ENCODE measurements at regions not wholly inside any gene's neighbourhood (a gene's known extent, or its start where the extent isn't known, plus 50 kb on each side); places are given as distances from the start of the nearest gene placed in this dataset.

DNA sequence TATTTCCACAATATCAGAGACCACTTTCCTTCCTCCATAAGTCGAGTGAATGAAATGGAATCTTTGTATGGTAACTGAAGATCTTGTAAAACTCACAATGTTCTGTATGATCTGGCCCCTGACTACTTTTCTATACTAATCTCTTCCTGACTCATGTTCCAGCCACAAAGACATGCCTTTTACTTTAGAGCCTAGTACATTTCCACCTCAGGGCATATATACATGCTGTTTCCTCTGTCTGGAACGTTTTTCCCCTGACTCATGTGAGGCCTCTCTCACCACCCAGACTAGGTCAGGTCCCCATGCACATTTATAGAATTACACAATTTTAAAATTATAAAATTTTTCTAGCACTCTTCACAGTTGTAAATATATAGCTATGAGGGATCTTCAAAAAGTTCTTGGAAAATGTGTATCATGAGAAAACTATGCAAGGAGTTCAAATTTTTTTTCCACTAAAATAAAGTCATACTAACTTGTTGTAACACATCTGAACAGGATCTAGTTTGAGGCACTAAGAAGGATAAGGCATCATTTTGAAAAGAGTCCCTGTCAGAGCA lies 208.8 kb downstream of the SH2D1A start:
- no peak overlapping the region for H3K27ac Mint-ChIP-seq
- H3K4me1 Mint-ChIP-seq, result no peaks in the 10 kb centered on the region

DNA sequence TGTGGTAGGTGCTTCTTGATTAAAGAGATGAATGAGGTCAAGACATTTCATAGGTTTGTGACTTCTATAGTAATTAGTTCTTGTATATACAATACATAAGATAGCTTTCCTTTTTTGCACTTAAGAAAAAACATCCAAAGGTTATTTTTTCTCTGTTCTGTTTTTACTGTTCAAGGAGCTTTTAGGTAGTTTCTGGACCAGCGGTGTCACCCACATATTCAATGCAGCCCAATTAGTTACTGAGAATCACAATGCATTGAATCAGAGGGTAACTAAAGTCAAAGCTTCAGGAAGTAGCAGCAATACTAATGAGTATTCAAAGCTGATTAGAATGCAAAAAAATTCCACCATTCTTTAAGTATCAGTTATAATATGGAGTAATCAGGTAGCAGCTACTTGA lies 211.6 kb downstream of the SH2D1A start:
- Mint-ChIP-seq H3K27me3 (ENCODE audit: low read depth in 3 of 3) (no peaks in the 10 kb centered on the region), H3K9me3 (no peaks in the 10 kb centered on the region), H3K4me1 (no peaks in the 10 kb centered on the region), H3K4me3 (no peak overlapping the region), H3K36me3 (peaks cover 0 to 21% (median 0%) of the 10 kb centered on the region in 3 donors), H3K27ac (no peak overlapping the region)
- no peak for DNase-seq

More for the DNA sequence above, 208.8 kb downstream of the SH2D1A start:
- H3K9me3 Mint-ChIP-seq, result no peaks in the 10 kb centered on the region
- no peak for DNase-seq
- peaks cover 0 to 5% (median 0%) of the 10 kb centered on the region in 3 donors for H3K27me3 Mint-ChIP-seq (ENCODE audit: low read depth in 3 of 3)
- peaks cover 0 to 26% (median 0%) of the 10 kb centered on the region in 3 donors for H3K36me3 Mint-ChIP-seq
- H3K4me3 Mint-ChIP-seq, result no peak overlapping the region

DNA sequence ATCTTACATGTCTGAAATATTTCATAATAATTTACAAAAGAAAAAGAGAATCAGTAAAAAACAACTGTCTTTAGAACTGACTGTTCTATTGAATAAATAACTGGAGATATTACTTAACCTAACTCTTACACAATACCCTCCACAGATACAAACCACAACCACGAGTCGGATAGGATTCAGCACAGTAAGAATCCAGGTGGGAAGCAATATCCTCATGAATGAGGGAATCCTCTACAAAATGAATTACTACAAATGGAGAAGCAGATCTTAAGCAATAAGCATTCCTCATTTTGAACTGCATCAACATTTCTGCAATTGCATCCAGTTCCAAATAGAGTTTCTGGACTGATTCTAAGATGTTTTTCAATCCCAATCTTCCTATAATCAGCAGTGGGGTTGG lies 227.1 kb downstream of the SH2D1A start:
- Mint-ChIP-seq H3K4me1 (no peaks in the 10 kb centered on the region), H3K4me3 (no peak overlapping the region)

DNA sequence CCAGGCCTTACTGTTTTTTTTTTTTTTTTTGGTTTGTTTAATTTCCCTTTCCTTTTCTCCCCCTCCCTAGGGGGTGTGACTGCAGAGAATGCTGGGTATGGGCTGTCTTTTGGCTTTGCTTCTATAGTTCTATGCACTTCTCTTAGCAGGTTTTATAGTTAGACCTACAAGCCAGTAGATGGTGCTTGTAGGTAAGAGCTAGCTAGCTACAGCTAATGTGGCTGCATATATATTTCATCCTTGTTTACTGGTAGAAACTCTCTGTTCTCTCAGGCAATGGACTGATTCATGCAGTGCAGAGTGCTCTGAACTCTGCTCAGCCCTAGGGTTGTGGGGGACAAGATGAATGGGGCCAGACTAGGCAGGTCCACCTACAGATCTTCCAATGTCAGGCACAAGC lies 246.4 kb downstream of the SH2D1A start:
- peaks cover 0 to 12% (median 0%) of the 10 kb centered on the region in 6 donors for H3K9me3 Mint-ChIP-seq
- DNase-seq, result no peak

More for the DNA sequence above, 227.1 kb downstream of the SH2D1A start:
- Mint-ChIP-seq H3K9me3 (peaks cover 0 to 1% (median 0%) of the 10 kb centered on the region in 6 donors), H3K27me3 (ENCODE audit: low read depth in 3 of 3) (peaks cover 1 to 6% (median 2%) of the 10 kb centered on the region in 3 donors), H3K36me3 (no peaks in the 10 kb centered on the region), H3K27ac (no peak overlapping the region)
- no peak for DNase-seq

GRCh38 chrX:124594017-124594651 lies 247.8 kb downstream of the SH2D1A start:
- Mint-ChIP-seq H3K27ac (no peak overlapping the region), H3K4me1 (no peaks in the 10 kb centered on the region), H3K4me3 (no peak overlapping the region), H3K27me3 (ENCODE audit: low read depth in 3 of 3) (peaks cover 4 to 9% (median 4%) of the 10 kb centered on the region in 3 donors), H3K36me3 (no peaks in the 10 kb centered on the region), H3K9me3 (peaks cover 0 to 7% (median 0%) of the 10 kb centered on the region in 6 donors)
- no peak for DNase-seq

More for the DNA sequence above, 246.4 kb downstream of the SH2D1A start:
- no peak overlapping the region for H3K27ac Mint-ChIP-seq
- H3K4me1 Mint-ChIP-seq, result no peaks in the 10 kb centered on the region
- no peak overlapping the region for H3K4me3 Mint-ChIP-seq
- H3K36me3 Mint-ChIP-seq, result no peaks in the 10 kb centered on the region
- peaks cover 4 to 9% (median 4%) of the 10 kb centered on the region in 3 donors for H3K27me3 Mint-ChIP-seq (ENCODE audit: low read depth in 3 of 3)

DNA sequence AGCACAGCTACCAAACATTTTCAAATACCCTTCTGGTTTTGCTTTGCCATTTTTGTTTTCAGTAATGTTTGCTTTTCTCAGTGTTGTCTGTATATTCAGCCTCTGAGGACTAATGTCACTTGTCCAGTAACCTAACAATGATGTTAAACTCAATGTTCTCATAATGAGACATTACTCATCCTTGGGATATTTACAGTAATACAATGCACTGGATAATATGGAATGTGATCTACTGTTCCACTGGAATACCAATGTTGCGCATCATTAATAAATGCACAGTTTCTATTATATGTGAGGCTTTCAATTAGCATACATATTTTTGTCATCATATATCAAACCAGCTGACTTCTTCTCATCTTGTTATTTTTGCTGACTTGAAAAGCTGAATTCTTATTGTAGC lies 259.1 kb downstream of the SH2D1A start:
- Mint-ChIP-seq H3K9me3 (no peaks in the 10 kb centered on the region), H3K36me3 (peaks cover 0 to 13% (median 0%) of the 10 kb centered on the region in 3 donors), H3K27ac (no peak overlapping the region), H3K4me1 (peaks cover 2 to 8% of the 10 kb centered on the region in 2 donors), H3K27me3 (ENCODE audit: low read depth in 3 of 3) (peaks cover 2 to 3% (median 2%) of the 10 kb centered on the region in 3 donors), H3K4me3 (no peak overlapping the region)
- no peak for DNase-seq

GRCh38 chrX:124606724-124607123 lies 260.4 kb downstream of the SH2D1A start:
- Mint-ChIP-seq H3K9me3 (no peaks in the 10 kb centered on the region), H3K36me3 (peaks cover 0 to 6% (median 0%) of the 10 kb centered on the region in 3 donors), H3K4me3 (no peak overlapping the region), H3K27ac (no peak overlapping the region), H3K27me3 (ENCODE audit: low read depth in 3 of 3) (peaks cover 0 to 2% (median 0%) of the 10 kb centered on the region in 3 donors), H3K4me1 (peaks cover 2 to 8% of the 10 kb centered on the region in 2 donors)
- no peak for DNase-seq

- H3K27ac Mint-ChIP-seq, result no peak overlapping the region
- no peak overlapping the region for H3K4me3 Mint-ChIP-seq
- H3K9me3 Mint-ChIP-seq, result no peaks in the 10 kb centered on the region
- H3K36me3 Mint-ChIP-seq, result no peaks in the 10 kb centered on the region
- no peak for DNase-seq
- H3K4me1 Mint-ChIP-seq, result no peaks in the 10 kb centered on the region
- H3K27me3 Mint-ChIP-seq (ENCODE audit: low read depth in 3 of 3), result peaks cover 0 to 2% (median 0%) of the 10 kb centered on the region in 3 donors
These were observed 273.3 kb downstream of the SH2D1A start for GRCh38 chrX:124619710-124620109.

GRCh38 chrX:124634363-124634762 lies 288.0 kb downstream of the SH2D1A start:
- Mint-ChIP-seq H3K36me3 (no peaks in the 10 kb centered on the region), H3K27ac (no peak overlapping the region), H3K4me1 (no peaks in the 10 kb centered on the region), H3K9me3 (no peaks in the 10 kb centered on the region), H3K4me3 (no peak overlapping the region), H3K27me3 (ENCODE audit: low read depth in 3 of 3) (peaks cover 0 to 4% (median 1%) of the 10 kb centered on the region in 3 donors)
- no peak for DNase-seq

- Mint-ChIP-seq H3K4me3 (peak overlapping the region; percentile 60 to 79 (median 71)), H3K9me3 (no peaks in the 10 kb centered on the region), H3K27ac (peak overlapping the region; percentile 9 to 51 (median 35)), H3K4me1 (peaks cover 25% of the 10 kb centered on the region in 2 donors), H3K36me3 (no peaks in the 10 kb centered on the region), H3K27me3 (ENCODE audit: low read depth in 3 of 3) (peaks cover 1 to 4% (median 2%) of the 10 kb centered on the region in 3 donors)
- DNase-seq, result peak; percentile 53 to 63 (median 60)
These were observed 295.6 kb downstream of the SH2D1A start for GRCh38 chrX:124641737-124642491.

GRCh38 chrX:124646403-124646802 lies 300.0 kb downstream of the SH2D1A start:
- peaks cover 16 to 17% of the 10 kb centered on the region in 2 donors for H3K4me1 Mint-ChIP-seq

GRCh38 chrX:124651031-124651430 lies 304.7 kb downstream of the SH2D1A start:
- Mint-ChIP-seq H3K27ac (no peak overlapping the region), H3K4me1 (no peaks in the 10 kb centered on the region), H3K36me3 (no peaks in the 10 kb centered on the region), H3K4me3 (no peak overlapping the region), H3K27me3 (ENCODE audit: low read depth in 3 of 3) (peaks cover 2 to 3% (median 3%) of the 10 kb centered on the region in 3 donors), H3K9me3 (no peaks in the 10 kb centered on the region)
- no peak for DNase-seq

More at GRCh38 chrX:124646403-124646802, 300.0 kb downstream of the SH2D1A start:
- Mint-ChIP-seq H3K27ac (no peak overlapping the region), H3K36me3 (no peaks in the 10 kb centered on the region), H3K27me3 (ENCODE audit: low read depth in 3 of 3) (peaks cover 0 to 5% (median 1%) of the 10 kb centered on the region in 3 donors), H3K9me3 (no peaks in the 10 kb centered on the region), H3K4me3 (no peak overlapping the region)
- no peak for DNase-seq

DNA sequence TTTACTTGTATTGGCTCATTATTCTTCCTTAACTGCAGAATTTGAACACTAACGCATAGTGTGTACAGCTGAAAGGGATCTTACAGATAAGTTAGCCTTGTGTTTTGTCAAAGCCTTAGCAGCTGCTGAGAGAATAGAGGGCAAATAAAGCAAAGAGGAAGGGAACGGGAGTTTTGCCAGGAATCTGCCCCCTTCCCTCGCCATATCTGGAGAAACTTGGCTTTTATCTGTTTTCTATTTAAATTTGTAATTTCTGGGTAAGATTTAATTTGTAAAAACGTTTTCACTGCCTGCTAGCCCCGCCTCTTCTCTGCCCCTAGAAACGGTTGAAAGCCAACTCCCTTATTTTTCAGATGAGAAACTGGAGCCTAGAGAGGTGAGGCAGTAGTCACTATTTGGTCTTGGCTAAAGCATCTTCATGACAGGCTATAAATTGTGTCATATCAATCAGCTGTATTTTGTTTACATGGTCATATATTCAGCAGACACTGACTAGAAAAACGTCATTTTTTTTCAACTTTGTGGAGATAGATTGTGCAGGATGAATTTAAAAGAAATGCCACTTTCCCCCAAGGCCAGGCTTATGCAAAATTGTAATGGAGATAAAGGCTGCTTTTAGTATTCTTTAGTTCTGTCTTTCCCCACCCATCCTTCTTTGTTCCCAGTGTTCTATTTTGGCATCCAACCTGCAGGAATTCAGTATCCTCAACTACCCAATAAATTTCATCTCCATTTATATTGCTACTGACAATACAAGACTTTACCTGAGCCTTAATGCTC lies 319.4 kb downstream of the SH2D1A start:
- Mint-ChIP-seq H3K27ac (no peak overlapping the region), H3K36me3 (no peaks in the 10 kb centered on the region), H3K9me3 (no peaks in the 10 kb centered on the region), H3K4me3 (no peak overlapping the region), H3K27me3 (ENCODE audit: low read depth in 3 of 3) (peaks cover 0 to 4% (median 2%) of the 10 kb centered on the region in 3 donors), H3K4me1 (peaks cover 0 to 1% of the 10 kb centered on the region in 2 donors)
- no peak for DNase-seq
